ENCODE measurements at regions not wholly inside any gene's neighbourhood (a gene's known extent, or its start where the extent isn't known, plus 50 kb on each side); places are given as distances from the start of the nearest gene placed in this dataset.

DNA sequence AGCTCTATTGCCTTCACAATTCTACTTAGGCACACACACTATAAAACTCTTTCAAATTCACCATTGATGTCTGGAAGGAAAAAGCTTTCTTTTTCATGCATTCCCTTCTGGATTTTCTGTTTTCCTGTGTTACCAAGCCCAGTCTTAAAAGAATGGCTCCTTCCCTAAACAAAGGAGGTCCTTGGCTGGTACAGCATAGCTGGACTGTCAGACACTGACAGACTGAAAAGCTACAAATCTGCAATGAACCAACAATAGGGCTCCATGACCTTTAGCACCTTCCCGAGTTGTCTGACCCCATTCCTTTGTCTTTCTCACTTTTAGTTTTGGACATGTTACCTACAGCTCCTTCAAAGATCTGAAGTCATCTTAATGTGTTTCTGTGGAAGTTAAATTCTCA is 382.5 kb downstream of the TMEM161B start:
- no peak overlapping the region for H3K27ac ChIP-seq
- no peaks in the 10 kb centered on the region for H3K9me3 ChIP-seq
- no peaks in the 10 kb centered on the region for H3K4me1 ChIP-seq
- no peaks in the 10 kb centered on the region for H3K27me3 ChIP-seq
- no peak overlapping the region for H3K4me3 ChIP-seq
- ATAC-seq (ENCODE audit: low FRiP score in 2 of 2) (no peak), DNase-seq (no peak)
- H3K36me3 ChIP-seq, result no peaks in the 10 kb centered on the region
- WGBS, 2 donors, result 14 to 20% methylated on average over 1 of the region's 1 CpG
- TF ChIP-seq, protein P1, sequence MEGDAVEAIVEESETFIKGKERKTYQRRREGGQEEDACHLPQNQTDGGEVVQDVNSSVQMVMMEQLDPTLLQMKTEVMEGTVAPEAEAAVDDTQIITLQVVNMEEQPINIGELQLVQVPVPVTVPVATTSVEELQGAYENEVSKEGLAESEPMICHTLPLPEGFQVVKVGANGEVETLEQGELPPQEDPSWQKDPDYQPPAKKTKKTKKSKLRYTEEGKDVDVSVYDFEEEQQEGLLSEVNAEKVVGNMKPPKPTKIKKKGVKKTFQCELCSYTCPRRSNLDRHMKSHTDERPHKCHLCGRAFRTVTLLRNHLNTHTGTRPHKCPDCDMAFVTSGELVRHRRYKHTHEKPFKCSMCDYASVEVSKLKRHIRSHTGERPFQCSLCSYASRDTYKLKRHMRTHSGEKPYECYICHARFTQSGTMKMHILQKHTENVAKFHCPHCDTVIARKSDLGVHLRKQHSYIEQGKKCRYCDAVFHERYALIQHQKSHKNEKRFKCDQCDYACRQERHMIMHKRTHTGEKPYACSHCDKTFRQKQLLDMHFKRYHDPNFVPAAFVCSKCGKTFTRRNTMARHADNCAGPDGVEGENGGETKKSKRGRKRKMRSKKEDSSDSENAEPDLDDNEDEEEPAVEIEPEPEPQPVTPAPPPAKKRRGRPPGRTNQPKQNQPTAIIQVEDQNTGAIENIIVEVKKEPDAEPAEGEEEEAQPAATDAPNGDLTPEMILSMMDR (IDR thresholded peaks at IDR 0.05), result no peak
- TF ChIP-seq EP300 (IDR thresholded peaks at IDR 0.05), result no peak

GRCh38 chr5:87885758-87886157 is 382.9 kb downstream of the TMEM161B start:
- 69 to 75% methylated on average over 1 of the region's 1 CpG for WGBS, 2 donors
- no peaks in the 10 kb centered on the region for H3K36me3 ChIP-seq

GRCh38 chr5:87877495-87877894 is 391.1 kb downstream of the TMEM161B start:
- DNase-seq (no peak), ATAC-seq (ENCODE audit: low FRiP score in 2 of 2) (no peak)
- H3K27me3 ChIP-seq, result no peaks in the 10 kb centered on the region
- no peaks in the 10 kb centered on the region for H3K9me3 ChIP-seq
- no peak overlapping the region for H3K27ac ChIP-seq
- no peaks in the 10 kb centered on the region for H3K36me3 ChIP-seq
- H3K4me1 ChIP-seq, result no peaks in the 10 kb centered on the region
- WGBS, 2 donors, result 57 to 69% methylated on average over 2 of the region's 2 CpGs
- H3K4me3 ChIP-seq, result no peak overlapping the region
- TF ChIP-seq, protein P1 (IDR thresholded peaks at IDR 0.05), result no peak
- TF ChIP-seq POLR2AphosphoS5 (IDR thresholded peaks at IDR 0.05), result no peak
- TF ChIP-seq POLR2A (IDR thresholded peaks at IDR 0.05), result no peak
- TF ChIP-seq EP300 (IDR thresholded peaks at IDR 0.05), result no peak

More at GRCh38 chr5:87885758-87886157, 382.9 kb downstream of the TMEM161B start:
- Histone ChIP-seq H3K4me3 (no peak overlapping the region), H3K9me3 (no peaks in the 10 kb centered on the region), H3K27me3 (no peaks in the 10 kb centered on the region), H3K27ac (no peak overlapping the region), H3K4me1 (no peaks in the 10 kb centered on the region)
- TF ChIP-seq EP300 (IDR thresholded peaks at IDR 0.05) (no peak), POLR2AphosphoS5 (IDR thresholded peaks at IDR 0.05) (no peak), POLR2A (IDR thresholded peaks at IDR 0.05) (no peak)
- TF ChIP-seq, protein P1 (IDR thresholded peaks at IDR 0.05), result no peak
- ATAC-seq (ENCODE audit: low FRiP score in 2 of 2) (no peak), DNase-seq (no peak)

GRCh38 chr5:87877023-87877422 is 391.6 kb downstream of the TMEM161B start:
- ATAC-seq (ENCODE audit: low FRiP score in 2 of 2), result no peak
- WGBS, 2 donors, result 16 to 26% methylated on average over 1 of the region's 1 CpG
- TF ChIP-seq EP300 (IDR thresholded peaks at IDR 0.05) (no peak), POLR2AphosphoS5 (IDR thresholded peaks at IDR 0.05) (no peak), POLR2A (IDR thresholded peaks at IDR 0.05) (no peak)
- TF ChIP-seq, protein P1 (IDR thresholded peaks at IDR 0.05), result no peak

GRCh38 chr5:87876616-87877015 is 392.0 kb downstream of the TMEM161B start:
- no peak overlapping the region for H3K27ac ChIP-seq
- no peak for DNase-seq
- H3K27me3 ChIP-seq, result no peaks in the 10 kb centered on the region
- TF ChIP-seq POLR2A (IDR thresholded peaks at IDR 0.05) (no peak), POLR2AphosphoS5 (IDR thresholded peaks at IDR 0.05) (no peak), EP300 (IDR thresholded peaks at IDR 0.05) (no peak)
- TF ChIP-seq, protein P1 (IDR thresholded peaks at IDR 0.05), result no peak
- WGBS, 2 donors, result 73 to 75% methylated on average over 2 of the region's 2 CpGs
- ATAC-seq (ENCODE audit: low FRiP score in 2 of 2), result no peak
- no peaks in the 10 kb centered on the region for H3K36me3 ChIP-seq
- H3K4me3 ChIP-seq, result no peak overlapping the region
- no peaks in the 10 kb centered on the region for H3K9me3 ChIP-seq
- no peaks in the 10 kb centered on the region for H3K4me1 ChIP-seq

More at GRCh38 chr5:87877023-87877422, 391.6 kb downstream of the TMEM161B start:
- Histone ChIP-seq H3K9me3 (no peaks in the 10 kb centered on the region), H3K27ac (no peak overlapping the region), H3K4me1 (no peaks in the 10 kb centered on the region), H3K27me3 (no peaks in the 10 kb centered on the region), H3K36me3 (no peaks in the 10 kb centered on the region), H3K4me3 (no peak overlapping the region)
- no peak for DNase-seq
